WI38 (cell line): ENCODE measurements at regions not wholly inside any gene's neighbourhood (a gene's known extent, or its start where the extent isn't known, plus 50 kb on each side); places are given as distances from the start of the nearest gene placed in this dataset.

Experiments
- H3K4me3 ChIP-seq: 2 replicates; pipeline ENCODE4 v1.5.1; 2011; ENCODE audit warnings: low read depth, mild to moderate bottlenecking, control low read depth, low read length
- CTCF ChIP-seq: IDR thresholded peaks from 2 replicates; pipeline ENCODE4 v1.5.1; 2012; ENCODE audit warnings: low read depth, mild to moderate bottlenecking, control low read depth, low read length

DNA sequence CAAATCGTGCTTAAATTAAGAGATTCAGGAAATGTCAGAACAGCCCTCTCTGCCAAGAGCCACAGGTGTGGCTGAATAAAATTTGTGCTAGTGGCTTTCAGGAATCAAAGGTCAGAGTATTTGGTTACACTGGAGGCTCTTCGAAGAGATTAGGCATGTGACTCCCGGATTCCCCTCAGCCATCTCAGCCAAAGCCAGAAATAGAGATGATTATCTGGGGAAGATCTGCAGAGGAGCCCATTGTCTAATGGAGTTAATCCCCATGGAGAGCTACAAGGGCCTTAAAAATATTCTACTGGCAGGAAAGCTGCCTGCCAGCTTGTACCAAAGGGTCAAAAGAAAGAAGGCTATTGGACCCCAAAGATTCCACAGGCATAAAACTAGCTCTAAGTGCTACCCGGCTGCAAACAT lies 1259.5 kb downstream of the TBC1D22A start:
- no peak for TF ChIP-seq CTCF
- H3K4me3 ChIP-seq, result no peak overlapping the region

- no peak for TF ChIP-seq CTCF
- H3K4me3 ChIP-seq, result no peak overlapping the region
Measured at GRCh38 chr22:48018346-48018745, 1255.9 kb downstream of the TBC1D22A start.

DNA sequence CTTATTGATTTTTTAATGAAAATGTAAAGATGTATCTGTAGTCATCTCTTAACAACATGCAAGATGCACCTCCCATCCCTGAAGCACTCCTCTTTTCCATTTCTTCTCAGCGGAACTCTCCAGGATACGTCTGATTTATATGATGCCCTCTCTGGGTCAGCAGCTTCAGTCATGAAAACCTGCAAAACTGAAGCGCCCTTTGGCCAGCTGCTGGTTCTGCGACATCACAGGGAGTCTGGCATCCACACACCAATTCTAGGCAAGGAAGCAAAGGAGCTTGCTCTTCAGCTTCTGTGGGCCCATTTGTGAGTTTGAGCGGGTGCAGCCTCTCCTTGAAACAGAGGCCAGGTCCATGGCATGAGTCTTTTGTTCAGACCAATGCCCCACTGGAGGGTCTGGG lies 1253.3 kb downstream of the TBC1D22A start:
- TF ChIP-seq CTCF, result no peak
- H3K4me3 ChIP-seq, result no peak overlapping the region

GRCh38 chr22:48004936-48005335 lies 1242.5 kb downstream of the TBC1D22A start:
- TF ChIP-seq CTCF, result no peak
- H3K4me3 ChIP-seq, result no peak overlapping the region

GRCh38 chr22:48004038-48004437 lies 1241.6 kb downstream of the TBC1D22A start:
- H3K4me3 ChIP-seq, result no peak overlapping the region
- TF ChIP-seq CTCF, result no peak

DNA sequence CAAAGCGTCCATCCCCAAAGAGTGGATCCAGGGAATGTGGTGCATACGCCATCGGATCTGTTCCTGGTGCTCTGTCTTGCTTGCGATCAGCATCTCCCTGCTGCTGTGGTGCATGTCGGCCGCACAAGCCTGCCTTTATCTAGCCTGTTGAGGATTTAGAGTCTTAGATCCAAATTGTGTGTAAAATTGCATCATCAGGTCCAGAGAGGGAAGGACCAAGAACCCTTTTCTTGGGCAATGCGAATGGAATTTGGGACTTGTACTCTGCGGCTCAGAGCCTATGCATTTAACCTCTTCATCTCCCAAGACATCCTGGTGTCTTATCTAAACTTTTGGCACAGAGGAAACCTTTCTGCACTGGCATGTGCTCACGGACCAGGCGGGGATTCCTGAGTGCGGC lies 1238.7 kb downstream of the TBC1D22A start:
- TF ChIP-seq CTCF, result no peak
- no peak overlapping the region for H3K4me3 ChIP-seq

- TF ChIP-seq CTCF, result no peak
- H3K4me3 ChIP-seq, result no peak overlapping the region
Measured at GRCh38 chr22:47997612-47998011, 1235.2 kb downstream of the TBC1D22A start.
